Activated CD8-positive, alpha-beta memory T cell treated with anti-CD3 and anti-CD28 coated beads, Interleukin-2, amount 50 U/mL, for 48 hours (primary cell): ENCODE measurements at regions not wholly inside any gene's neighbourhood (a gene's known extent, or its start where the extent isn't known, plus 50 kb on each side); places are given as distances from the start of the nearest gene placed in this dataset.

ENCODE experiments used
- DNase-seq: peaks from one replicate; pipeline ENCODE4 v3.0.0-alpha.2; 2020

GRCh38 chr9:89655990-89656657 lies 51.3 kb downstream of the GADD45G start:
- no peak for DNase-seq

GRCh38 chr9:89657295-89657694 lies 52.5 kb downstream of the GADD45G start:
- no peak for DNase-seq

- DNase-seq: no peak
Observed at GRCh38 chr9:89657765-89658164, 53.0 kb downstream of the GADD45G start.

GRCh38 chr9:89658401-89658800 lies 53.6 kb downstream of the GADD45G start:
- no peak for DNase-seq

- DNase-seq: no peak
Observed at GRCh38 chr9:89658931-89659330, 54.1 kb downstream of the GADD45G start.

GRCh38 chr9:89659473-89659872 lies 54.7 kb downstream of the GADD45G start:
- no peak for DNase-seq

GRCh38 chr9:89659891-89660685 lies 55.3 kb downstream of the GADD45G start:
- no peak for DNase-seq

GRCh38 chr9:89661391-89661949 lies 56.7 kb downstream of the GADD45G start:
- DNase-seq: no peak

- no peak for DNase-seq
Observed at GRCh38 chr9:89661956-89662717, 57.3 kb downstream of the GADD45G start.

- DNase-seq: no peak
Observed at GRCh38 chr9:89662718-89663613, 58.2 kb downstream of the GADD45G start.

- DNase-seq: no peak
Observed at GRCh38 chr9:89663614-89663970, 58.8 kb downstream of the GADD45G start.

GRCh38 chr9:89664010-89664409 lies 59.2 kb downstream of the GADD45G start:
- no peak for DNase-seq

- no peak for DNase-seq
Observed at GRCh38 chr9:89664896-89665329, 60.1 kb downstream of the GADD45G start.

- DNase-seq: no peak
Observed at GRCh38 chr9:89666364-89666763, 61.6 kb downstream of the GADD45G start.

- no peak for DNase-seq
Observed at GRCh38 chr9:89666950-89667349, 62.1 kb downstream of the GADD45G start.

GRCh38 chr9:89667726-89668125 lies 62.9 kb downstream of the GADD45G start:
- DNase-seq: no peak

- DNase-seq: no peak
Observed at GRCh38 chr9:89668216-89668865, 63.5 kb downstream of the GADD45G start.

GRCh38 chr9:89668866-89669246 lies 64.0 kb downstream of the GADD45G start:
- DNase-seq: no peak

GRCh38 chr9:89669361-89669842 lies 64.6 kb downstream of the GADD45G start:
- DNase-seq: no peak

GRCh38 chr9:89670114-89670513 lies 65.3 kb downstream of the GADD45G start:
- no peak for DNase-seq

- no peak for DNase-seq
Observed at GRCh38 chr9:89670801-89671434, 66.1 kb downstream of the GADD45G start.
